ENCODE measurements at regions not wholly inside any gene's neighbourhood (a gene's known extent, or its start where the extent isn't known, plus 50 kb on each side); places are given as distances from the start of the nearest gene placed in this dataset.

- TF ChIP-seq POLR2A (IDR thresholded peaks at IDR 0.05) = no peak
- TF ChIP-seq CTCF (IDR thresholded peaks at IDR 0.05) = no peak
Observed at GRCh38 chr2:241929551-241930490, 60.3 kb downstream of the RTP5 start.
